ENCODE measurements at regions not wholly inside any gene's neighbourhood (a gene's known extent, or its start where the extent isn't known, plus 50 kb on each side); places are given as distances from the start of the nearest gene placed in this dataset.

DNA sequence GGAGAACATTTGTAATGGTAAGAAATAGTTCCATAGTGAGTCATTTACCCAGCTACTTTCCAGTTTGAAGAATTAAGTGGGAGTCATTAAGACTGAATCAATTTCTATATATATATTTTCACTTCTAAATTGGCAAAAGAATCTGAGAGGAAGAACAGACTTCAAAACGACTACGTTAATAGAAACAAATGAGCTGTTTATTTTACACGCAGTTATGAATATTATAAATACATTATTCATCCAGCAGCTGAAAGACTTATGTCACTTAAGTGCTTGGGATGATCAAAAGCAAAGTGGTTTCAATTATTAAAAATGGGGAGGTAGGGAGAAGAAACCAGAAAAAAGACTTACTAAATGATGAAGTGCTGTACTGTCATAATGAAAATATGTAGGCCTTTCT, 260.5 kb upstream of the DDX53 start:
- H3K9me3 ChIP-seq (ENCODE audit: control insufficient read depth, low read length): no peaks in the 10 kb centered on the region
- no peaks in the 10 kb centered on the region for H3K4me1 ChIP-seq
- H3K79me2 ChIP-seq: no peaks in the 10 kb centered on the region
- H3K4me2 ChIP-seq (ENCODE audit: low read length): no peak overlapping the region
- H3K27me3 ChIP-seq (ENCODE audit: control insufficient read depth, insufficient read depth, low read length): no peaks in the 10 kb centered on the region
- no peaks in the 10 kb centered on the region for H3K36me3 ChIP-seq (ENCODE audit: control insufficient read depth, insufficient read depth, low read length)
- H3K9ac ChIP-seq: no peak overlapping the region
- H2AFZ ChIP-seq: no peak overlapping the region
- TF ChIP-seq, protein P1, sequence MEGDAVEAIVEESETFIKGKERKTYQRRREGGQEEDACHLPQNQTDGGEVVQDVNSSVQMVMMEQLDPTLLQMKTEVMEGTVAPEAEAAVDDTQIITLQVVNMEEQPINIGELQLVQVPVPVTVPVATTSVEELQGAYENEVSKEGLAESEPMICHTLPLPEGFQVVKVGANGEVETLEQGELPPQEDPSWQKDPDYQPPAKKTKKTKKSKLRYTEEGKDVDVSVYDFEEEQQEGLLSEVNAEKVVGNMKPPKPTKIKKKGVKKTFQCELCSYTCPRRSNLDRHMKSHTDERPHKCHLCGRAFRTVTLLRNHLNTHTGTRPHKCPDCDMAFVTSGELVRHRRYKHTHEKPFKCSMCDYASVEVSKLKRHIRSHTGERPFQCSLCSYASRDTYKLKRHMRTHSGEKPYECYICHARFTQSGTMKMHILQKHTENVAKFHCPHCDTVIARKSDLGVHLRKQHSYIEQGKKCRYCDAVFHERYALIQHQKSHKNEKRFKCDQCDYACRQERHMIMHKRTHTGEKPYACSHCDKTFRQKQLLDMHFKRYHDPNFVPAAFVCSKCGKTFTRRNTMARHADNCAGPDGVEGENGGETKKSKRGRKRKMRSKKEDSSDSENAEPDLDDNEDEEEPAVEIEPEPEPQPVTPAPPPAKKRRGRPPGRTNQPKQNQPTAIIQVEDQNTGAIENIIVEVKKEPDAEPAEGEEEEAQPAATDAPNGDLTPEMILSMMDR (IDR thresholded peaks at IDR 0.05): no peak
- H3K27ac ChIP-seq: no peak overlapping the region
- H3K4me3 ChIP-seq (ENCODE audit: low read depth, low read length): no peak overlapping the region

DNA sequence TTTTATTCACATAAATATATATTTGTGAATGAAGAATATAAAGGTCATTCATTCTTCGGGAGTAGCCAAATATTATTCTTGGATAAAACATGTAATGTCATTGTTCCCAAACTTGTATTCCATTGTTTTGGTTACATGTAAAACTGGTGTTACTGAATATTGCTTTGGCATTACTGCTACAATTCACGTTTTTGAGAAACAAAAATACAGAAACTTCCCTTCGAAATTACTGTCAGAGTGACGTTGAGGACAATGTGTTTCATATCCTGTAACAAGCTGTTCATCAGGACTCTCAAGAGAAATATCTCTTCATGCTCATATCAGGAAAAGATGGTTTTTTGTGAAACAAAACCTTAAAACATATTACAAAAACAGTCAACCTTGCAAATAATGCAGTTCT, 258.9 kb upstream of the DDX53 start:
- Histone ChIP-seq H3K36me3 (ENCODE audit: control insufficient read depth, insufficient read depth, low read length) (no peaks in the 10 kb centered on the region), H3K4me3 (ENCODE audit: low read depth, low read length) (no peak overlapping the region), H3K4me2 (ENCODE audit: low read length) (no peak overlapping the region), H3K27ac (no peak overlapping the region), H3K27me3 (ENCODE audit: control insufficient read depth, insufficient read depth, low read length) (no peaks in the 10 kb centered on the region), H2AFZ (no peak overlapping the region), H3K9ac (no peak overlapping the region), H3K79me2 (no peaks in the 10 kb centered on the region), H3K9me3 (ENCODE audit: control insufficient read depth, low read length) (no peaks in the 10 kb centered on the region), H3K4me1 (no peaks in the 10 kb centered on the region)
- TF ChIP-seq, protein P1 (IDR thresholded peaks at IDR 0.05): no peak

DNA sequence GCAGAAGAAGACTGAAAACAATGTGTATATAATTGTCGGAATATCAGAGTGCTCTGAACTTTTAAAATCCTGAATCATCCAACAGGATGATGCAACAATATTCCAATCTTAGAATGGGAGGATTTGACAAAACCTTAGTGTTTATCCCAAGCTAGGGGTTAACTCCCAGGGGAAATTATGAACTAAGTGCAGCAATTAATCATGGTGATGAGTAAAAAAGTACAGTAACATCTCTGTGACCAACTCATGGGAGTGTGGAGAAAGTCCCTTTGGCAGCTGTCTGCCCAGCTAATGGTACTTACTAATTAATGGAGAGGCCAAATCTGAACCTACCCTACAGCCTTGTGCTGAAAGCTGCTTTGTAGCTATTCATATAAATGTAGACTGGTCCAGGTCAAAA, 257.6 kb upstream of the DDX53 start:
- no peak overlapping the region for H3K27ac ChIP-seq
- TF ChIP-seq, protein P1 (IDR thresholded peaks at IDR 0.05): no peak

DNA sequence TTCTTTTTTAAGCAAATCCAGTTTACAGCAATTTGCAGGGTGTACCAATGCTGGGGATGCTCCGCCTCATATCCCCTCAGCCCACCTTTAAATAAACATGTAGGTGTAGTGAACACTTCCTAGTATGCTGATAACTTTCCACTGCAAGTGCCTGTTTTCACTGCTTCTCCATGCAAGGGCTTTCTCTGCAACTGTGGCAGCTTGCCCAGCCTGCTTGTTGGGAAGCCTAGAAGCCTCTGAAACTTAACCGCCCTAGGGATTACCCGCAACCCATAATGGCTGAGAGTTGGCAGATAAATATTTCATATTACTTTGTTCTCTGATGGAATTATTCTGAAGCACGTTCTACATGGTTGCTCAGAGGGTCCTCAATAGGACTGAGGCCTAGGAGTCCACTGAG, 253.7 kb upstream of the DDX53 start:
- no peak overlapping the region for H3K4me3 ChIP-seq (ENCODE audit: low read depth, low read length)
- H3K9me3 ChIP-seq (ENCODE audit: control insufficient read depth, low read length): no peaks in the 10 kb centered on the region
- H3K27me3 ChIP-seq (ENCODE audit: control insufficient read depth, insufficient read depth, low read length): no peaks in the 10 kb centered on the region
- no peak overlapping the region for H3K27ac ChIP-seq
- H3K79me2 ChIP-seq: no peaks in the 10 kb centered on the region
- TF ChIP-seq, protein P1 (IDR thresholded peaks at IDR 0.05): no peak
- no peaks in the 10 kb centered on the region for H3K36me3 ChIP-seq (ENCODE audit: control insufficient read depth, insufficient read depth, low read length)
- H3K4me1 ChIP-seq: no peaks in the 10 kb centered on the region
- H2AFZ ChIP-seq: no peak overlapping the region
- H3K4me2 ChIP-seq (ENCODE audit: low read length): no peak overlapping the region
- H3K9ac ChIP-seq: no peak overlapping the region

More for the DNA sequence above, 257.6 kb upstream of the DDX53 start:
- Histone ChIP-seq H3K4me3 (ENCODE audit: low read depth, low read length) (no peak overlapping the region), H3K79me2 (no peaks in the 10 kb centered on the region), H3K27me3 (ENCODE audit: control insufficient read depth, insufficient read depth, low read length) (no peaks in the 10 kb centered on the region), H2AFZ (no peak overlapping the region), H3K4me2 (ENCODE audit: low read length) (no peak overlapping the region), H3K9ac (no peak overlapping the region), H3K9me3 (ENCODE audit: control insufficient read depth, low read length) (no peaks in the 10 kb centered on the region), H3K4me1 (no peaks in the 10 kb centered on the region), H3K36me3 (ENCODE audit: control insufficient read depth, insufficient read depth, low read length) (no peaks in the 10 kb centered on the region)

DNA sequence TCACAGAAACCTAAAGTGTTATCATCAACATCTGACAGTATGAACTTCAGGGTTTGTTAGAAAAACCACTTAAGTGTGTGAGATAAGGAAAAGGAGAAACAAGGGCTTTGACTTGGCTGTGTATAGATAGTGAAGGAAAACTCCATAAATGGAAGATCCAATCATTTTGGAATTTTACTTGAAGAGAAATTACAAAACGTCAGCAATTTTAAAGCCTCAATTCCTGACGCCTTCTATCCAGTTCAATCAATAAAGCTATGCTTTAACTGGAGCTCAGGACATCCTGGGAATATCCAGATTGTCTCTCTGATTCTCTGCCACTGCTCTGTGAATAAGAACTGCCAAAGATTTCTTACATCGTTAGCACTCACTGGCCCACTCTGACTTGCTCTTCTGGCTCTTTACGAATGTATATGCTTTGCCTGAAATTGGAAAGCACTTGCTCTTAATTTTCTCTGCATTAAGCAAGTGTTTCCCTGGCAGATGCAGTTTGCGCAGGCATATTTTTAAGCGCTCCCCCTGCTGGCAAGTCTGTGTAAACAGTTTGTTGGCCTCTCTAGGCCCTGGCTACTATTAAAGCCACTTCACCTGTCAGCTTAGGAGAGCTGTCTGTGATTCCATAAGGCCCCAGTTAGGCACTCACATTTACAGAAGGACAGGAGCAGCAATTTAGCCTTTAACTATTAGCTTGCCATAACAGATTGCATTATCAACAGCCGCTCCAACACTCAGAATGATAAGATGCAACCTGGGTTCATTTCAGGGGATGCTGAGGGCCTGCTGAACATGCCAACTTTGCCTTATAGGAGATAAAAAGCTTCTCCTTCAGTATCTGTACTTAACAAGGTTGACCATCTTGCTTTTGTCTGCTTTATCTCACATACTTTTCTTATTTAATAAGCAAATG, 251.4 kb upstream of the DDX53 start:
- Histone ChIP-seq H3K36me3 (ENCODE audit: control insufficient read depth, insufficient read depth, low read length) (no peaks in the 10 kb centered on the region), H3K79me2 (no peaks in the 10 kb centered on the region), H3K9me3 (ENCODE audit: control insufficient read depth, low read length) (no peaks in the 10 kb centered on the region), H3K4me2 (ENCODE audit: low read length) (no peak overlapping the region), H2AFZ (no peak overlapping the region), H3K9ac (no peak overlapping the region), H3K4me1 (no peaks in the 10 kb centered on the region), H3K27ac (no peak overlapping the region), H3K27me3 (ENCODE audit: control insufficient read depth, insufficient read depth, low read length) (no peaks in the 10 kb centered on the region), H3K4me3 (ENCODE audit: low read depth, low read length) (no peak overlapping the region)
- TF ChIP-seq, protein P1 (IDR thresholded peaks at IDR 0.05): peak; percentile 59
